Osteocyte (in vitro differentiated cells): ENCODE measurements at regions not wholly inside any gene's neighbourhood (a gene's known extent, or its start where the extent isn't known, plus 50 kb on each side); places are given as distances from the start of the nearest gene placed in this dataset.

Source experiments
- DNase-seq: peaks from one replicate; pipeline ENCODE4 v3.0.0; 2021; ENCODE audit warnings: mixed read lengths; ENCODE audit not compliant: unreplicated experiment; ENCODE audit errors: extremely low spot score
- H3K27ac Mint-ChIP-seq: one replicate; pipeline ENCODE4 v1.8.0; 2021; ENCODE audit warnings: mild to moderate bottlenecking, mixed read lengths; ENCODE audit not compliant: unreplicated experiment
- H3K27me3 Mint-ChIP-seq: one replicate; pipeline ENCODE4 v1.8.0; 2021; ENCODE audit warnings: mixed read lengths; ENCODE audit not compliant: unreplicated experiment
- H3K36me3 Mint-ChIP-seq: one replicate; pipeline ENCODE4 v1.8.0; 2021; ENCODE audit warnings: mixed read lengths; ENCODE audit not compliant: unreplicated experiment
- H3K4me1 Mint-ChIP-seq: one replicate; pipeline ENCODE4 v1.8.0; 2021; ENCODE audit warnings: mixed read lengths; ENCODE audit not compliant: unreplicated experiment
- H3K4me3 Mint-ChIP-seq: one replicate; pipeline ENCODE4 v1.8.0; 2021; ENCODE audit warnings: mild to moderate bottlenecking, moderate library complexity, mixed read lengths; ENCODE audit not compliant: unreplicated experiment
- H3K9me3 Mint-ChIP-seq: one replicate; pipeline ENCODE4 v1.8.0; 2021; ENCODE audit warnings: mixed read lengths; ENCODE audit not compliant: unreplicated experiment
- CTCF ChIP-seq: fragments of 200-600 bp; sonication (generic); IDR thresholded peaks from 2 replicates; pipeline ENCODE4 v1.5.0; 2021; ENCODE audit warnings: antibody characterized with exemption, mild to moderate bottlenecking, moderate library complexity

- Mint-ChIP-seq H3K9me3 (no peaks in the 10 kb centered on the region), H3K27me3 (peaks cover 11% of the 10 kb centered on the region), H3K27ac (no peak overlapping the region), H3K4me1 (no peaks in the 10 kb centered on the region), H3K4me3 (no peak overlapping the region), H3K36me3 (no peaks in the 10 kb centered on the region)
- no peak for DNase-seq
- TF ChIP-seq CTCF, result no peak
Observed at GRCh38 chr14:36014236-36014635, 162.3 kb downstream of the PTCSC3 start.

DNA sequence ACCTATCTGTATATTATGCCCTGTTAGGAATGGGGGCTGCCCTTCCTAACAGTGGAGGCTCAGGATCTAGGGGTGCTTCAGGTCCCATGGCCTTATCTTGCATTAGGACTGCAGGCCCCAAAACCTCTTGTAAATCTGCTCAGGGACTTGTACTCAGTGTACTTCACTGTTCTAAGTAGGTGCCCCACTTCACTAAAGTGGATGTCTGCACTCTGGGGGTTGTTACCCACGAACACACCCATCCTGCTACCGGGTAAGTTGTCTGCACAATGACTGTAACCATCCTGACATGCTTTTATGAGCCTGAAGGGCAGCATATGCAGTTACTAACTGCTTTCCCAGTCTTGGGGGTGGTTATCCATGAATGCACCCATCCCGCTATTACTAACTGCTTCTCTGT is 163.0 kb downstream of the PTCSC3 start:
- Mint-ChIP-seq H3K9me3 (no peaks in the 10 kb centered on the region), H3K27me3 (peaks cover 16% of the 10 kb centered on the region), H3K4me3 (no peak overlapping the region), H3K4me1 (no peaks in the 10 kb centered on the region), H3K27ac (no peak overlapping the region), H3K36me3 (no peaks in the 10 kb centered on the region)
- DNase-seq, result no peak
- no peak for TF ChIP-seq CTCF

GRCh38 chr14:36012621-36013020 is 163.9 kb downstream of the PTCSC3 start:
- H3K36me3 Mint-ChIP-seq, result no peaks in the 10 kb centered on the region
- H3K4me3 Mint-ChIP-seq, result no peak overlapping the region

DNA sequence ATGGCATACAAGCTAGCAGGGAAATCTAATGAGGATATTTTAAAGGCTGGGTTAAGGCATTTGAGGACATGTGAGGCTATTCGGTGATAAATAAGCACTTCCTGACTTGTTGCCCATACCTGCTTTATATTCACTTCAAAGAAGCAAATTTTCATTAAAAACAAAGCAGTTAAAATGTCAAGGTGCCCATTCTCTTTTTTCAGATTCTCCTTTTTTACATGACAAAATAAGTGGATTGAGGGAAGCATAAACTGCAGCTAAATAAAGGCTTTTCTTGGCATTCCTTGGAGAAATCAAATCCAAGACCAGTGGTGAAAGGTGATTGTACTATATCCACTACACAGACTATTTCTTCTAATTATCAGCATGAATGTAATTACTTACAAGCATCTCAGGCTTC is 166.9 kb downstream of the PTCSC3 start:
- Mint-ChIP-seq H3K27me3 (peaks cover 29% of the 10 kb centered on the region), H3K4me3 (no peak overlapping the region), H3K27ac (no peak overlapping the region), H3K4me1 (no peaks in the 10 kb centered on the region), H3K36me3 (no peaks in the 10 kb centered on the region), H3K9me3 (no peaks in the 10 kb centered on the region)
- TF ChIP-seq CTCF, result no peak
- no peak for DNase-seq

More at GRCh38 chr14:36012621-36013020, 163.9 kb downstream of the PTCSC3 start:
- Mint-ChIP-seq H3K27me3 (peaks cover 14% of the 10 kb centered on the region), H3K4me1 (no peaks in the 10 kb centered on the region), H3K9me3 (no peaks in the 10 kb centered on the region), H3K27ac (no peak overlapping the region)
- no peak for DNase-seq
- TF ChIP-seq CTCF, result no peak

DNA sequence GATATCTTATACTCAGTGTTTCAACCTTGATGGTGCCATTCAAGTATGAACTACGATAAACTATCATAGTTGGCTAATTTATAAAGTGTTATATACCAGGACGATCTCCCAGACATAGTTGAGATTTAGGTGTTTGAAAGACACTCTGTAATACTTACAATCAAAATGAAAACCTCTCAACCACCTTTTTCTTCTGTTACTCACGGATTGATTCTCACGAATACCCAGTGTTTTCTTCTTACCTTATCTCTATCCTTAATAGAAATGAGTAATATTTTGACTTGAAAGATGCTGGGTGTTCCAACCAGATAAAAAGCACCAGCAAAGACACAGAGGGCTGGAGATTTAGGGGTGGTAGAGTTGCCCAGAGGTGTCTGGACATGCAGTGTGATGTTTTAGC is 169.9 kb downstream of the PTCSC3 start:
- H3K4me1 Mint-ChIP-seq, result no peaks in the 10 kb centered on the region
- no peak for TF ChIP-seq CTCF
- no peak overlapping the region for H3K27ac Mint-ChIP-seq
- peaks cover 34% of the 10 kb centered on the region for H3K27me3 Mint-ChIP-seq
- H3K4me3 Mint-ChIP-seq, result no peak overlapping the region
- no peaks in the 10 kb centered on the region for H3K9me3 Mint-ChIP-seq
- DNase-seq, result no peak
- H3K36me3 Mint-ChIP-seq, result no peaks in the 10 kb centered on the region
